HG03103 (cell line): ENCODE measurements at regions not wholly inside any gene's neighbourhood (a gene's known extent, or its start where the extent isn't known, plus 50 kb on each side); places are given as distances from the start of the nearest gene placed in this dataset.
"Not testable (repeated sequence)": the region's sequence is repeated elsewhere in the genome, so short reads cannot be mapped to it uniquely, and the experiment has no call there.

ENCODE experiments used
- ATAC-seq: cut with Tn5 transposase; IDR thresholded peaks from one replicate; pipeline ENCODE4 v1.9.1; 2021; ENCODE audit warnings: low read depth; ENCODE audit not compliant: unreplicated experiment

DNA sequence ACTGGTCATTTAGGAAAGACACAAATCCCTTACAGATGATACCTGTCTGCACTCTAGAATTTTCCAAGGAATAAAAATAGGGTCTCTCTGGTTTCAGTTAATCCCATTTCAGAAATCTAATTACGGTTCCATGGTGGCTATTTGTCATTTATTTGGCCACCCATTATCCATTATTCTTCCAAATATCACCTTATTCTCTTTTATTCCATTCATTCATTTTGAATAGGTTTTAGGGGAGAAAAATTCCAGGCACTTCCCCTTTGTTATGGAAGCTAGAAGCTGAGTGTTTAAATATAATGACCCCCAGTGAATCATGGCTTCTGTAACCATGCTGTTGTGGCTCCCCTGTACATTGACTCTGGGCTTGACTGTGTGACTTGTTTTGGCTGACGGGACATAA, 420.8 kb upstream of the DPH6 start:
- ATAC-seq, result no peak

DNA sequence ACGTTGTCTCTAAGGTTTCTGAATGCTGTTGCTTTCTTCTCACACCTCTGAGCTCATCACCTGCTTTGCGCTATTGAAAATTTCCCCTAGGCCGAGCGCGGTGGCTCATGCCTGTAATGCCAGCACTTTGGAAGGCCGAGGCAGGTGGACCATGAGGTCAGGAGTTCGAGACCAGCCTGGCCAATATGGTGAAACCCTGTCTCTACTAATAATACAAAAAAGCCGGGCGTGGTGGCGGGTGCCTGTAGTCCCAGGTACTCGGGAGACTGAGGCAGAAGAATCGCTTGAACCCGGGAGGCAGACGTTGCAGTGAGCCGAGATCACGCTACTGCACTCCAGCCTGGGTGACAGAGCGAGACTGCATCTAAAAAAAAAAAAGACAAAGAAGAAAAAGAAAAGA, 422.0 kb upstream of the DPH6 start:
- not testable (repeated sequence) for ATAC-seq

DNA sequence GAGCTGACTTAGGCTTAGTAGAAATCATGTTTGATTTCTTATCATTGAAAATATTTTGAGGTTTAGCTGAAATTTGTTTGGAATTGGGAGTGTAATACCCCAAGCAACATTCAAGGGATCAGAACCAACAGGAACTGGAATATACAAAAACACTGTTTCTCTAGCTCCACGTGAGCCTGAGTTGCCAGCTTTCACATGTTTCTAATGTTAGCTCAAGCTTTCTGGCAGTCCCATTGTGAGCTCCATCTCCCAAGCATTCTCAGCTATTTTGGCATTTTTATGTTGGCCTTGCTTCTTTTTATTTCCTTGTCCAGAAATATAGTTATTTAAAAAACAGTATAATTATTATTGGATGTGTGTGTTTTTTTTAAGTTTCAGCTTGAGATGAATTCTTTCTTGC, 427.1 kb upstream of the DPH6 start:
- no peak for ATAC-seq

DNA sequence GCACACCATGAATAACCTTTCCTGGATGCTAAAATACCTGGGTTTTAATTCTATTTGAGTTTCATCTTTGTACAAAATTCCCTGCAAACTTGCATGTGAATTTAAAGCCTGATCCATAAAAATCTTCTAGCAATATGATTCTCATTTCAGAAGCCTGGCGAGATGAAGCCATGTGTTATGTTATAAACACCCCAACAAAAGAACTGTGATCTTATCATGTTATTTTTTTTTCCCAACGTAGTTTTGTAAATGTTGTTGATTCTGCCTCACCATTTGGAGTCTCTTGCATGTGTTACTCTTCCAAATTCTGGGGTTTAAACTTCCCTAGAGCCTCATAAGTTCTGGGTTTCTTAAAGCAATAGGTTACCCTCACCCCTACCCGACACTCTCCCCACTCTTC, 428.1 kb upstream of the DPH6 start:
- no peak for ATAC-seq

DNA sequence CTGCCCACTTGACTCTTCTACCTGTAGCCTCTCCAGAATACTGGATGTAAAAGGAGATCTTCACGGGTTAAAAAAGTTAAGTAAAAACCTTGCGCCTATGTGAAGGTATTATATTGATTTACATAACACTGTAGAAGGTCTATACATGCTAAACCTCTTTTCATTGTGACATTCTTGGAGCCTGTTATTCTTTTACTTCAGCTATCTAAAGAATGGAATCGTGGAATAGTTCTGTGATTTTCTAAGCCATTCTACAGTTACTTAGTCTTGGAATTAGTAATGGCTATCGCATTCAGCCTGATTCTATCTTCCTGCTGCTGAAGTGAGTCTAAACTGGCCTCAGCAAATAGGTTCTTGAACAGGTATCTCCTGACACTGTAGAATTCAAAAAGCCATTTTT, 430.0 kb upstream of the DPH6 start:
- no peak for ATAC-seq

DNA sequence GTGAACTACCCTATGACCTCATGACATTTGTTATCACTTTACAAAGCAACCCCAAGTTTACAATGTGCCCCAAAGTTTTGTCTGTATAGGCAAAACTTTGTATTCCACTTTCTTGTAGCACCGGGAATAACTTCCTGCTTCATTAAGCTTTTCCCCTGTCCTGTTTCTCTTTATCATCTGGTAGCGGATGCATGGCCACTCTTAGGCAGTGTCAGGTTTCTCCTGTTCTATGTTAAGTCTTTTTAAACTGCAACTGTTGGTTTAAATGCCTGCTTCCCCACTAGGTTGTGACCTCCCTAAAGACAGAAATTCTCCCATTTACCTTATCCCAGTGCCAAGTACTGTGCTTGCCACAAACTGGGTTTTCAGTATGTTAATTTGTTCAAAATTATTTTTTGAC, 433.6 kb upstream of the DPH6 start:
- no peak for ATAC-seq

DNA sequence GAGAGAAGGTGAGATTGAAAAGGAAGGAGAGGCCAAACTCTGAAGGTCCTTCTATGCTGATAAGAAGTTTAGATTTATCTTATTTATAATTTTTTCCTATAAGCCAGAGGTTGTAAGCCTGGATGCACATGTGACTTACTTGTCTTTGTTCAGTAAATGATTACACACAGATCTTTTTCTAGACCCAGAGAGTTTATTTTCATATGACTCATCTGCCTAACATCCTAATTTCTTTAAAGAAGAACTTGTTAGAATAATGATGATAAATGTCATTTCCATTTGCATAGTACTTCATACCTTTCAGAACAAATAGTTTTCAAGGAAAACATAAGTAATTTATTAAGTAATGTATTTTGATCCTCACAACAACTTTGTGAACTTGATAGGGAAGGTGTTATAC, 434.8 kb upstream of the DPH6 start:
- ATAC-seq, result no peak

DNA sequence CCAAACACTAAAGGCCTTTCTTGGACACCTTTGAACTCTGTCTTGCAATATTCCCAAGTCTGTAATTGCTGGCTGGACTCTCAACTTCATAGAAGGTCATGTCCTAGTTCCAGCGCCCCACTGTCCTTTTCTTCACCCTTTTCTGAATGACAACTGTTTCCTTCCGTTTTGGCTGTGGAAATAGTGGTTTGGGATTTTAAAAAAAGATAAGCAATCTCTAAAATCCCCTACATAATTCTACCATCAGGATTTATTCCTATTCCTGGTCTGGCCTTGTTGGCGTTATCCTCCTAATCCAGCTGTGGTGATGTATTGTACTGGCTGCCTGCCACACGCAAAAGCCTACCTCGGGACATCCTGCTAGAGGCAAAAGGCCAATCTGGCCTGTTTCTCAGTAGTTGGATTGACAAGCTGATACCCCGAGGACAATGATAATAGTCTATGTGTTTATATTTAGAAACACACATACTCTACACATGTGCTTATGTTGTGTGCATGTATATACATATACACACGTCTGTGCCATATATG, 440.3 kb upstream of the DPH6 start:
- no peak for ATAC-seq

DNA sequence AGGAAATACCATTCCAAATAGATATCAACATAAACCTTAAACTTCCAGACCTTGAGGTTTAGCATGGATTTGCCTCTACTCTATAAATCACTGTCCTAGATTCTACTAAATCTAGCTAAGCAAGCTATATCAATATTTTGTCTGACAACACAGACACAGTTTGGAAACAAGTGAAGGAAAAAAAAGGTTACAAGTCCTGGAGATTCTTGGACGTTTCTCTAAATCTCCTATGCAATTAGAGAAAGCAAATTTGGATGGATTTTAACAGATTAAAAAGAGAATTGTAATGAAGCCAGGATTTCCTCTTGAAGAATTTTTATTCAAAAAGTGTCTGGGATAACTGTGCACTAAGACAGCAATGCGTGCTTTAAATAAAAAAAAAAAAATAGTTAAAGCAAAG, 441.1 kb upstream of the DPH6 start:
- ATAC-seq, result no peak

DNA sequence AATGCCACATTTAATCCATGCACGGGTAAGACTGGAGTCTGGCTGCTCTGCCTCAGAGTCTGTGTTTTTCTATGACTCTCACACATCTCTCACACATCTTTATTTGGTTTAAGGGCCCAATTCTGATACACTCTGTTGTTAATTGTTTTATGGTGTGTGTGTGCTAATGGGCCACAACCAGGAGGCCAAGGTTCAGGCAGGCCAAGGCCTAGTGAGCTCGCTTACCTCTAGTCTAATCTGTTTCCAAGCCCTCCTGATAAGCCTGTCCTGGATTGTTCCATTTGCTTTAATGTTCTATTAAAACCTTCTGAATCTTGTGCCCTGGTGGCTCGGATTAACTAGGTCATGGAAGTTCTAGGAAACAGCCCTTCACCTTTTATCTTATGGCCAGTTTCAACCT, 445.4 kb upstream of the DPH6 start:
- ATAC-seq, result no peak

DNA sequence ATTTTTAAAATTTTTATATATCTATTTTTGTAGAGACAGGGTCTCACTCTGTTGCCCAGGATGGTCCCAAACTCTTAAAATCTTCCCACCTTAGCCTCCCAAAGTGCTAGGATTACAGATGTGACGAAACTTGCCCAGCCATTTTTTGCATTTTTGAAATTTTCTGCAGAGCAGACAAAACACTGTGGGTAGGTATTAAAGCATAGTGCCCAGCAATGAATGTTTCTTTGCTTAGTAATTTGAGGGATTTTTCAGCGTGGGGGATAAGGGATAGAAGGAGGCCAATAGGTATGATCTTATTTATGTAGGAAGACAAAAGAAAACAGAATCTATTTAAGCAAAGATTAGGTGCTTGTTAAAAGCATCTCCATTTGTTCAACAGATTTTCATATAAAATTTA, 446.8 kb upstream of the DPH6 start:
- no peak for ATAC-seq

DNA sequence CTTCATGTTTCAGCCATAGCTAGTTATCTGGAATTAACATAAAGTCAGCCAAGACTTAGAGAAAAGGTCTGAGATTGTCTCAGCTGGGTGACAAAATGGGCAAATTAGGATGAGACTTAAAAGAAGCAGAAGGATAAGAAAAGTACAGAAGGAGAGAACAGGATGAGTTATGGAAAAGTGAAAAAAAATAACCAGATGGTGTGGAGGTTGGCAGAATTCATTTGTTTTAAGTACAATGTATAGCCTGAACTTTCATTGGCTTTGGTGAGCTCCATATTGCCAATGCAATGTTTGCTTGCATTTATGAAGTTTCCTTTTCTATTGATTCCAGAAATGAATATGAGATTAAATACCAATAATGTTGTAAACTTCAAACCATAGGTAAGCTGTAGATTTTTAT, 447.2 kb upstream of the DPH6 start:
- ATAC-seq, result no peak

DNA sequence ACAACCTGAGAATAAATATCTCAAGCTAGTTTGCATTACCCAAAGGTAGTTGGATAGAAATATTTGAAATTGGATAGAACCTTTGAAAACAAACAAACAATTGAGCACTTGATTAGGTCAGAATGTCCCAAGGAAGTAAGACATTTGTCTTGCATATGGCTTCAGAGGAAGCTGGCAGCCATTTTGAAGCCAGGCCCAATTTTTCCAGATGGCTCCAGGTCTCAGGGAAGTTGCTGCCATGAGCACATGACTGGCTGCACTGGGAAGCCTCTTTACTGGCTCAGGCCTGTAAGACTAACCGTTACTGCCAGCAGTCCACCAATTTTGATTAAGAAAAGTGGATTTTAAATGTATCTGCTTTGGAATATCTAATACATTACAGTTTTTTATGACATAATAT, 448.9 kb upstream of the DPH6 start:
- no peak for ATAC-seq

DNA sequence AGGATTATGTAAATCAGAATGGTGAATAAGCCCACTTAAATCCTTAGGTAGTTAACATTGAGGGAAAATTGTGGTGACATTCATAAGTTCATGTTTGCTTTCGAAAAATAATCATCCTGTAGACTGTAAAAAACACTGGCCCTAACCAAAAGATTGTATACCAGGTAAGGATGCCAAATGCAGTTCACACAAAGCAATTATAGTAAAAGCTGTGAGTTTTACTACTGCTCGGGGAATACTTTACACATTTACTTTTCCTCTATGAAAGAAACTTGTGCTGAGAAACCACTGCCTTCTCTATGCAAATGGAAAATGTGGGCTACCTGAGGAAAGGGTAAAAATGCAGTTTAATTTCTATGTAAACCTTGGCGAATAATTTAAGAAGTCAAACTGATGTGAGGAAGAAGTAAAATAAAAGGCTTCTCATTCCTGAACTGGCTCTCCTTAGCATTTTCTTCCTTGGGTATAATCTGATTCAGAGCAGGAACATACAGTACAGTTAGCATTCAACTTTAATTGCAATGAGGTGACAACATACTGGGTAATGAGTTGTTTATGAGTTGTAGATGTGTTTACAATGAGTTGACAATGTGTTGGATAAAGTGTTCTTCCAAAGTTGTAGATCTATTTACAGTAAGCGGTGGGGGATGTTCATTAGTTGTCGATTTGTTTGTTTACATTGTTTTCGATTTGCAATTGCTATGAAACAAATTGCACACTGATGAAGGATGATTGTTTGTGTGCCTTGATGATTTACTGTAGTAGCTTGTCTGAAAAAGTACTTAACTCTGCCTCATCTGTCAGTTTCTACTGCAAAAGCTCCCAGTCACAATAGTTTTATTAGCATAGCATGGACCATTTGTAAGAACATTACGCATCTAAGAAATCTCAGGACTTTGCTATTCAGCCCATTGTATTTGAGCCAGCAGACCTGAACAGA, 453.0 kb upstream of the DPH6 start:
- ATAC-seq, result no peak

DNA sequence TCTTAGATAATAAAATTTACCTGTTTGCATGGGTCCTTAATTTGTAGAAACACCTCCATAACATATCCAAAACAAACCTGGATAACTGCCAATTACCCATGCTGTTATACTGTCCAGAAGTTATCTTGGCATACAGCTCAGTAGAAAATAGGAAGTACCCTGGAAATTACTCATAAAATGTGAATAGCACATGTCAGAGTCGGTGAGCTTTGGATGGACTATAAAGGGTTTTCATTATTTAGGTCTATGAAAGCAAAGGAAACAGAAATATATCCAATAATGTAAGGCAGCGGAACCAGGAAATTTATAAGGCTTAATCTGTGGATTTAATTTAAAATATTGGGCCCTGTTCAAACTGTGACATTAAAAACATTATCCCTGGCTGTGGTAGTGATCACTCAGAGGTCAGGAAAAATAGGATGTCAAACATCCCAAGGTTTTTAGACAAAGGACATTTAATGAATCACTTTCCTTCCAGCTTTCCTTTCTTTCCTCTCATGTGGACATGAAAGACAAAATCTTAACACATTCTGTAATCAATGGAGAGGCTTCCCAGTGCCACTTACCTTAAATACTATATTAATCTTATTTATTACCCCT, 459.0 kb upstream of the DPH6 start:
- ATAC-seq, result no peak

DNA sequence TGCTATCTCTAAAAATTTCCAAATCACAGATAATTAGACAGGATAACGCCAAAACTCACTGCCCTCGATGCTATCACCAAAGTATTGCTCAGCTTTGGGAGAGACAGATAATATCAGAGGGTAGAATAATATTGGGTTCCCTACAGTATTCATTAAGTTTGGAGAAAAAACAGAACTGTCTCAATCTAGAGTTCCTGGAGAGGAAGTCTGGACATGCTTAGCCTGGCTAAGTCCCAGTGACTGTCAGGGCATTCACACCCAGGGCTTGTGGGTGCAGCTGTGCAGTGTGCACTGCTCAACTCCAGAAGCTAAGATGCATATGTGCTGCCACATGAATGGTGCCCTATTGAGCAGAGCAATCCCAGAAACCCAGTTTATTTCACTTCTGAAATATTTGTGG, 459.6 kb upstream of the DPH6 start:
- ATAC-seq, result no peak

DNA sequence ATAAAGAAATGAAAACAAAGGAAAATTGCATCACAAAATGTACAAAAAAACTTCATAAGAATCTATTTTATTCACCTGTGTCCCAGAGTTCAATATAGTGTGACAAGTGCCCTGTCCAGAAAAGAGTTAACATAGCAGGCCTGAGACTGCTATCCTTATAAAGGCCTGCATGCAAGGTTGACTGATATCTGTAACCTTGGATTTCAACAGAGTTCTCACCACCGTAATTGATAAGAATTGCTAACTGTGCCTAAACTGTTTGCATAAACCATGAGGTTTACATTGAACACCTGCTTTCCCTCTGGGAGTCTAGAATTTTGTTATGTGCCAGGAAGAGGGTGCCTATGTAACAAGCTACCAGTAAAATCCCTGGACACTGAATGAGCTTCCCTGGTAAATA, 461.7 kb upstream of the DPH6 start:
- no peak for ATAC-seq

DNA sequence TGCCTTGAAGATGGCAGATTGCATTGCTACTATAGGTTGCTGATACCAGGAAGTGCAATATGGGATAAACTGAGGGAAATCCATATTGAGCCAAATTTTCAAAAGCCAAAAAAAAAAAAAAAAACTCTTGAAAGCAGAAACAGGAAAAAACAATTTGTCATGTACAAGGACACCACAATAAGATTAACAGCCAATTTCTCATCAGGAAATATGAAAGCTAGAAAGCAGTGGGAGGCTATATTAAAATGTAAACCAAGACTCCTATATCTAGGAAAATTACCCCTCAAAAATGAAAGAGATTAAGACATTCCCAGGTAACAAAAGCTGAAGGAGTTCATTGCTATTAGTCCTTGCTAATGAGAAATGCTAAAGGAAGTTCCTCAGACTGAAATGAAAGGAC, 462.8 kb upstream of the DPH6 start:
- ATAC-seq, result no peak

DNA sequence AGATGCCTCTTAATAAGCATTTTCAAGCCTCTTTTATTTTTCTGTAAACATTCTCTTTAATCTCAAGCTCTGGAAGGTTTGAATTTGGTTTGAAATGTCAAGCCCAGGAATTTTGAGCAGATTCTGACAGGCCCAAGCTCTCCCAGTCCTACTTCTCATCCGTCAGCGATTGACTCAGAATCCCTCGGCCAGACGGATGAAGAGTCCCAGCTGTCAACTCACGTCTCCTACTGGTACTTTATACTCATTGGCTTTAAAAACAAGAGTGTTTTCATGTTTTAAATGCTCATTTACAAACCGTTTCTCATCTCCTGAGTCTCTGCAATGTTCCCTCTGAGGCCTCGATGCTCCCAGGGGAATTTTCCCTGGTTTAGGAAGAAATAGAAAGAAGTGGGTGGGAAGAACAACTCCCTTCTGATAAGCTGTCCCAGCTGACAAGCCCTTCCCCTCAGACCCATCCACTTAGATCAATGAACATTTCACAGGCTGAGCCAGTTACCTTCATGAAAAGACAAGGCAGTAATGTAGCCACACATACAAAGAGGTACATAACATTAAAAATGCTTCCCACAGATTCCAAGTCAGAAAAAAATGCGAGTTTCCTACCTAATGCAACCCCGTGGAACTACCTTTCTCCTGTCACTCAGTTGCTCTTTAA, 478.2 kb upstream of the DPH6 start:
- ATAC-seq, result no peak

DNA sequence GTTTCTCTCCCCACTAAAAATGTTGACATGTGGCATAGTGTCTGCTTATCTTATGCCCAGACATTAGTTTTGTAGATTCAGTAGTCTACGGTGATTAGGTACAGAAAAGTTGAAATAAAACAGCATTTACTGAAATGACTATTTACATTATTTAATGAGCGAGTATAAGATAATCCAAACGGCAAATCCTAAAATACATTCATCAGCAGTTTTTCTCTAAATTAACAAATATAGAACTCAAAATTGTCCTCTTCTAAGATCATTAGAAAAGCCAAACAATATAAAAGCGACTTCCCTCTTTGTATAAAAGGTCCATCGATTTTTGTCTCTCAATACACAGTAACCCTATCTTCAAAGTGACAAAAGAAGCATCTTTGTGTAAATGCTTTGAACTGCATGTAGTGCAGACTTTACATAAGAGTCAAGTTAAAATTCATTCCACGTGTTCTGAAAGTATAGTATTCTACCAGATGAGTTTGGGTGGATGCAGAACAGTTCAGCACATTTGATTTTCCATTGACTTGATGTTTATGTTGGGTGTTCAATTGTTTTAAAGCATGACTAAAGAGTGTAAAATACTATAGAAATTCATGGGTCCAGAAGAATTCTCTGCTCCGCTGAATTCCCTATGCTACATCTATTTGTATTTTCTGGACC, 480.8 kb upstream of the DPH6 start:
- ATAC-seq, result no peak

DNA sequence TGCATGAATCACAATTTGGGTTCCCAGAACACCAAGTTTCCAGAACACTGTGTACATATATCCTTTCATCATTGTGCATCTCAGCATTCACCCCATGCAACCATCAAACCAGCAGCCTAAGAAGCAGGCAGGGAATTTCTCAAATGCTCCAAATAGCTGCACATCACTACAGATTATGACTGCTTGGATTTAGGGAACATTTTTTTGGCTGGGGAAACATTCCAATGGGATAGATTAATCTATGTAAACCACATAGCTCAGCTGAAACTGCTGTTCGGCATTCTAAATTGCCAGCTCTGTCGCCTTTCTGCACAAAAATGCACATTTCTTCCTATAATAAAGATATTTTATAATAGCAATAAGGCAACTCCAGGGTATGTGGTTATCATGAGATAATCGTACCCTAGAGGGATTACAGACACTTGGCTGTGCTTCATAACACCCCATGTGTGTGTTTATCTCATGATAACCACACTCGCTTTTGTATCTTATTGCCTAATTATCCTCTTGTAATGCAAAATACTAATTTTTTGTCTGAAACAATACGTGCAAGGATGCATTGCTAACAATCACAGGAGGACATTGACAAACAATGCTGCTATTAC, 483.7 kb upstream of the DPH6 start:
- no peak for ATAC-seq
